Stimulated activated naive CD8-positive, alpha-beta T cell treated with anti-CD3 and anti-CD28 coated beads, Interleukin-15, Interleukin-2, amounts not matched to agents 100 U/mL and 50 U/mL, for 24 hours (primary cell): ENCODE measurements at regions not wholly inside any gene's neighbourhood (a gene's known extent, or its start where the extent isn't known, plus 50 kb on each side); places are given as distances from the start of the nearest gene placed in this dataset.
"Not testable (repeated sequence)": the region's sequence is repeated elsewhere in the genome, so short reads cannot be mapped to it uniquely, and the experiment has no call there.

Experiments used
- ATAC-seq: fragments of 150-1000 bp; cut with Tn5 transposase; one replicate; pipeline ENCODE4 v1.10.0; 2021
- DNase-seq: peaks from one replicate; pipeline ENCODE4 v3.0.0; 2021

- ATAC-seq (no peak), DNase-seq (no peak)
Measured at GRCh38 chr3:66933233-66933632, 64.9 kb upstream of the KBTBD8 start.

- no peak for DNase-seq
- no peak for ATAC-seq
Measured at GRCh38 chr3:66934041-66934440, 64.1 kb upstream of the KBTBD8 start.

- no peak for DNase-seq
- no peak for ATAC-seq
Measured at GRCh38 chr3:66934725-66935124, 63.4 kb upstream of the KBTBD8 start.

- DNase-seq, ATAC-seq: not testable (repeated sequence)
Measured at GRCh38 chr3:66937041-66937440, 61.1 kb upstream of the KBTBD8 start.

- peak; percentile 7 for DNase-seq
- peak; percentile 52 for ATAC-seq
Measured at GRCh38 chr3:66938338-66938963, 59.7 kb upstream of the KBTBD8 start.

GRCh38 chr3:66948041-66948440 lies 50.1 kb upstream of the KBTBD8 start:
- DNase-seq (no peak), ATAC-seq (no peak)
